Activated T-cell treated with anti-CD3 and anti-CD28 coated beads, Interleukin-2, amount 50 U/mL, for 24 hours (primary cell): ENCODE measurements at regions not wholly inside any gene's neighbourhood (a gene's known extent, or its start where the extent isn't known, plus 50 kb on each side); places are given as distances from the start of the nearest gene placed in this dataset.
"Not testable (repeated sequence)": the region's sequence is repeated elsewhere in the genome, so short reads cannot be mapped to it uniquely, and the experiment has no call there.

ENCODE experiments used
- DNase-seq: peaks from one replicate; pipeline ENCODE4 v3.0.0-alpha.2; 2020
- H3K27ac Mint-ChIP-seq: 2 replicates; pipeline ENCODE4 v1.8.0; 2020; ENCODE audit warnings: mild to moderate bottlenecking, mixed read lengths
- H3K27me3 Mint-ChIP-seq: 2 replicates; pipeline ENCODE4 v1.8.0; 2020; ENCODE audit warnings: mixed read lengths
- H3K36me3 Mint-ChIP-seq: 2 replicates; pipeline ENCODE4 v1.8.0; 2020; ENCODE audit warnings: low read depth, mixed read lengths
- H3K4me1 Mint-ChIP-seq: 2 replicates; pipeline ENCODE4 v1.8.0; 2020; ENCODE audit warnings: low read depth, mixed read lengths
- H3K4me3 Mint-ChIP-seq: 2 replicates; pipeline ENCODE4 v1.8.0; 2020; ENCODE audit warnings: mild to moderate bottlenecking, moderate library complexity, mixed read lengths
- H3K9me3 Mint-ChIP-seq: 2 replicates; pipeline ENCODE4 v1.8.0; 2020; ENCODE audit warnings: mixed read lengths

- H3K4me1 Mint-ChIP-seq, result peaks cover 2% of the 10 kb centered on the region
- no peaks in the 10 kb centered on the region for H3K36me3 Mint-ChIP-seq
- no peak overlapping the region for H3K27ac Mint-ChIP-seq
- peaks cover 11% of the 10 kb centered on the region for H3K27me3 Mint-ChIP-seq
- no peaks in the 10 kb centered on the region for H3K9me3 Mint-ChIP-seq
- DNase-seq, result no peak
- H3K4me3 Mint-ChIP-seq, result no peak overlapping the region
These were observed 53.7 kb upstream of the PELI2 start for GRCh38 chr14:56064513-56064912.

- not testable (repeated sequence) for H3K4me3 Mint-ChIP-seq
These were observed 53.0 kb upstream of the PELI2 start for GRCh38 chr14:56065199-56065598.

GRCh38 chr14:56065621-56066290 is 52.5 kb upstream of the PELI2 start:
- no peak overlapping the region for H3K4me3 Mint-ChIP-seq
- H3K36me3 Mint-ChIP-seq, result no peaks in the 10 kb centered on the region
- no peak overlapping the region for H3K27ac Mint-ChIP-seq
- no peaks in the 10 kb centered on the region for H3K9me3 Mint-ChIP-seq
- H3K4me1 Mint-ChIP-seq, result peaks cover 2% of the 10 kb centered on the region
- peaks cover 4% of the 10 kb centered on the region for H3K27me3 Mint-ChIP-seq
- DNase-seq, result no peak

More at GRCh38 chr14:56065199-56065598, 53.0 kb upstream of the PELI2 start:
- not testable (repeated sequence) for H3K36me3 Mint-ChIP-seq, H3K27ac Mint-ChIP-seq, H3K4me1 Mint-ChIP-seq, DNase-seq, H3K27me3 Mint-ChIP-seq, H3K9me3 Mint-ChIP-seq
